HG02798 (cell line): ENCODE measurements at regions not wholly inside any gene's neighbourhood (a gene's known extent, or its start where the extent isn't known, plus 50 kb on each side); places are given as distances from the start of the nearest gene placed in this dataset.
"Not testable (repeated sequence)": the region's sequence is repeated elsewhere in the genome, so short reads cannot be mapped to it uniquely, and the experiment has no call there.

Experiments
- ATAC-seq: cut with Tn5 transposase; IDR thresholded peaks from one replicate; pipeline ENCODE4 v1.9.1; 2021; ENCODE audit warnings: mild to moderate bottlenecking; ENCODE audit not compliant: unreplicated experiment, poor library complexity

DNA sequence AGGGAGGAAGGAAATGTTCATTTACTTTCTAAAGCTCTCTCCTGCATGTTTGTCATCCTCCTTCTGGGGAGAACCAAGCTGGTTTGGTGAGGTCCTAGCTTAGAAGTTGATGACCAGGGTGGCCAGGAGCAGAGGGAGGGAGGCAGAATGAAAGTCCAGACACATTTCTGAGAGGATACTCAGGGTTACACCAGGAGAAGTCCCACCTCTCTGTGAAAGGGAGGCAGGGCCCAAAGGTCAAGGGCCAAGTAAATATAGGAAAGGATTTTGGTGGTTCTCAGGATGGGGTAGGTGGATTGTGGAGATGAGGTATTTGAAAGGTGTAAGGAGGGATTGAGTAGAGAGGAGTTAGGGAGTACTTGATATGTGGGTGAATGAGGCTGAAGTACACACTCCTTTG lies 58.0 kb upstream of the FBXO11 start:
- no peak for ATAC-seq

DNA sequence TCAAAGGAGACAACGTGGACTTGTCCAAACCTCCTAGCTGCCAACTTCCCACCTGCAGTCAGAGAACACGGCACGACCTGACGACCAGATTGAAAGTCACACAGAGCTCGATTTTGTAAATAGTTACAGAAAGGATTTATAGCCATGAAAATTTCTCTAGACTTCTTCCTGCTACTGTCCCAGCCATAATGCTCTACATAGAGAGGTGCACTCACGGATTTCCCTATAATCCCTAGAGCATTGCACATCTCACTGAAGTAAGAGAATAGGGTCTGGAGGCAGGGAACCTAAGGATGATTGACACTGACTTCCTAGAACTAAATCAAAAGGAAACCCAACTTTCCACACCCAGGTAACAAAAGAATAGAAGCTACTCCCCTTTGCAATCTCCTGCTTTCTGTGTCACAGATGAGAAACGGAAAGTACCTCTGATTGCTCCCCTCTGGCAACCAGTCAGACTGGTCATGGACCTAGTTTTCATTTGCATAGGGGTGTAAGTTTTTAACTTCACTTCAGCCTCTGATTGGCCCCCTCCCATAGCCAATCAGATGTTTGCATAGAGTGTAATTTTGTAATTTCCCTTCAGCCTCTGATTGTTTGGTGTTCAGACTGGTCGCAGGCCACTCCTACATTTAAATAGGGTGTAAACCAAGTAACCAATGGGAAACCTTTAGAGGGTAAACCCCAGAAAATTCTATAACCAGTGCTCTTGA lies 58.6 kb upstream of the FBXO11 start:
- ATAC-seq, result no peak

DNA sequence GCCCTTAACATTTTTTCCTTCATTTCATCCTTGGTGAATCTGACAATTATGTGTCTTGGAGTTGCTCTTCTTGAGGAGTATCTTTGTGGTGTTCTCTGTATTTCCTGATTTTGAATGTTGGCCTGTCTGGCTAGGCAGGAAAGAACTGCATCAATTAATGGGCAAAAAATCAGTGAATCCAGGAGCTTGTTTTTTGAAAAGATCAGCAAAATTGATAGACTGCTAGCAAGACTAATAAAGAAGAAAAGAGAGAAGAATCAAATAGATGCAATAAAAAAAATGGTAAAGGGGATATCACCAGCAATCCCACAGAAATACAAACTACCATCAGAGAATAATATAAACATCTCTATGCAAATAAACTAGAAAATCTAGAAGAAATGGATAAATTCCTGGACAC lies 70.4 kb upstream of the FBXO11 start:
- not testable (repeated sequence) for ATAC-seq

DNA sequence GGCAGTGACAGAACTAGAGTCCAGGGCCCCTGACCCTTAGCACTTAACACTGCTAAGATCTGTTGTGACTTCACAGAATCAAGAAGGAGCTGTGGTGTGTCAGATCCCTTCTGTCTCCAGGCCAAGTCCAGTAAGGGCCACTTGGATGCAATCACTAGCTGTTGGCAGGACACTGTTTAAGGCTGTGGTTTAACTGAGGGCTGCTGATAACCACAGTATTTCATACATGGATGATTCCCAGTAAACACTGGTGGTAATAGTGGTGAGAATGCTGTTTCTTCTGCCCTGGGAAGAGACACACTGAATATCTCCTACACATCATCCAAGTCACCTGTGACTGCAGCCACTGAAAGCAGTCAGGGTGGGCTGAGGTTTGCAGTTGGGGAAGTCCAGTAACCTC lies 77.7 kb upstream of the FBXO11 start:
- ATAC-seq, result no peak

DNA sequence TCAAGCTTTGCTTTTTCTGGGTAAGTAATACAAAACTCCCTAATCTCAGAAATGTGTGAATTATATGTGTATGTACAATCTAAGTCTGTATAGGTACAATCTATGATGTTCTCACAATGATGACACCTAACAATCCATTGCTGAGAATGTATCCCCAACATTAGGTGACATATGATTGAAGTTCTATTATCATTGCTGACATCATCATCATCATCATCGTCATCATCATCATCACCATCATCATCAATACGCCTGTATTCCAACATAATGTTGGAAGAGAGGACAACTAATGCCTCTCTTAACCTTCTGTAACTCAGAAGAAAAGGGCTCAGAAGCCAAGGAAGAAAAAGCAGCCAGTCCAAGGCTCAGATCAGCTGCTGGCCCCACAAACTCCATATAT lies 84.2 kb upstream of the FBXO11 start:
- ATAC-seq, result no peak

DNA sequence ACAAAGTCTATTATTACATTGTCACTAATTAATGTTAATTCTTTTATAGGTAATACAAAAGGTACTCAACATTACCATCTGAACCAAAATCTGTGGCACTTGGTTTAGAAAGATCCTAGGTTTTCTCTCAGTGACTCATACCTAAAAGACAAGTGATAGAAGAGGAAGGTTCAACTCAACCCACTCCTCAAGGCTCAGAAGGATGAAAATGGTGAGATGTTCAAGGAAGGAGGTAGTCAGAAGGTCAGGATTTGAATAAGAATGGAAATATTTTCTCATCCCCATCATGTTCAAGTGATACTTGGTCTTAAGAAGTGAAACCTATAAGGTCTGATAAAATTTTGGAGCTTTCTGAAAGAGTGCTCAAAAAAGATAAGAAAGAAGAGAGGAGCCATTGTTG lies 86.4 kb upstream of the FBXO11 start:
- ATAC-seq, result no peak

DNA sequence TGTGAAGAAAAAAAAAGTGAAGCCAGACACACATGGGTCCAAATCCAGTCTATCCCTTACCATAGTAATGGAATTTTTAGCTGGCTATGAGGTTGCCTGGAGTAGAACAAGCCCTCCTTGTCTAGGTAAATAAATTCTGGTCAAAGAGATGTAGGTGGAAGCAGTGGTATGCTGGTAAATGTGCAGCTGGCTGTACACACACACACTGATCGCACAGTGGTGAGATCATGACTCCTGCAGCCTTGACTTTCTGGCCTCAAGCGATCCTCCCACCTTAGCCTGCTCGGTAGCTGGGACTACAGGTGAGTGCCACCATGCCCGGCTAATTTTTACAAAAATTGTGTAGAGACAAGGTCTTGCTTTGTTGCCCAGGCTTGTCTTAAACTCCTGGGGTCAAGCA lies 90.5 kb upstream of the FBXO11 start:
- ATAC-seq, result no peak

DNA sequence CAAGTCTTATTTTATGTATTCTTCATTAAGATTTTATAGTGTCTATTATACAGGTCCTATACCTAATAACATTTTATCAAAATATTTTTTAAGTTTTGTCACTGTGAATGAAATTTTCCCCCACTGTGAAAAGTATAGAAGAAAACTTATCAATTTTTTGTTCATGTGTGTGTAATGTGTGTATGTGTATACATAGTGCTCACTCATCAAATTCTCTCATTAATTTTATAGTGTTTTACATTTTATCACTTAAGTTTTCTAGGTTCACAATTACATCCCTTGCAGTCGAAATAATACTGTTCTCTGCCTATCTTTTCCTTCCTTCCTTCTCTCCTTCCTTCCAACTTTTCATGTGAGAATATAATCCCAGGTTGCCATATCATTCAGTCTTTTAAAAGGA lies 93.2 kb upstream of the FBXO11 start:
- no peak for ATAC-seq

DNA sequence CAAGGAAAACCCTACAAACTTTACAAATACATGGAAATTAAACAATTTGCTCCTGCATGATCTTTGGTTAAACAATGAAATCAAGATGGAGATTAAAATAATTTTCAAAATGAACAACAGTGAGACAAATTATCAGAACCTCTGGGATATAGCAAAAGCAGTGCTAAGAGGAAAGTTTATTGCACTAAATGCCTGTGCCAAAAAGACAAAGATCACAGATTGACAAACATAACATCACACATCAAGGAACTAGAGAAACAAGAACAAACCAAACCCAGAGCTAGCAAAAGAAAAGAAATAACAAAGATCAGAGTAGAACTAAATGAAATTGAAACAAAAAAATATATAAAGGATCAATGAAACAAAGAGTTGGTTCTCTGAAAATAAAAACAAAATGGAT lies 95.2 kb upstream of the FBXO11 start:
- ATAC-seq, result no peak

DNA sequence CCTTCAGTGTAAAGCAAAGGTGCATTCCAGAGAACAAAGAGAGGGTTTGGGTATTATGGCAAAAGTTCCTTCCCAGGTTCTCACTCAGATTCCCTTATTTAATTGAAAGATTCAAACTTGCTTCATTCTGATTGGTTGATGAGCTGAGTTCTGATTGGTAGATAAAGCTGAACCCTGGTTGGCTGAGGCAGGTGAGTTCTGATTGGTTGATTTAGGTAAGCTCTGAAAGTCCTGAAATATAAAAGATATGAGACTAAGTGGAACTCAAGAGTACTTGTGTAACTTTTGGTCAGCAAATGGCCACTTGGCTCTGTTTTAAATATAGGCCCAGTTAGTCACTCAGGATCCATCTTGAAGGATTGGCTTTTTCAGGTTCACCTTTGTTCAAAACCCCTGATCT lies 99.8 kb upstream of the FBXO11 start:
- no peak for ATAC-seq

DNA sequence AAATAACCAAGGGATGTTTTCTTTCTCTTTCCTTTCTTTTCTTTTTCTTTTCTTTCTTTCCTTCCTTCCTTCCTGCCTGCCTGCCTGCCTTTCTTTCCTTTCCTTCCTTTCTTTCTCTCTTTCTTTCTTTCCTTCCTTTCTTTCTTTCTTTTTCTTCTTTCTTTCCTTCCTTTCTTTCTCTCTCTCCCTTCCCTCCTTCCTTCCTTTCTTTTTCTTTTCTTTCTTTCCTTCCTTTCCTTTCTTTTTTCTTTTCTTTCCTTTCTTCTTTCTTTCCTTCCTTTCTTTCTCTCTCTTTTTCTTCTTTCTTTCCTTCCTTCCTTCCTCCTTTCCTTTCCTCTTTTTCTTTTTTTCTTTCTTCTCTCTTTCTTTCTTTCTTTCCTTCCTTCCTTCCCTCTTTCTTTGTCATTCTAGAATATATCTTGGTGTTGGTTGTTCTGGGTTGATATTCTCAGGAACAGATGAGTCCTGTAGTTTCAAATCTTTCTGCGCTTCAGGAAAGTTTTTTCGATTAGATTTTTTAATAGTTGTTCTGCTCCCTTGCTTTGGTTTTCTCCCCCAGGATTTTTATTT lies 101.5 kb upstream of the FBXO11 start:
- no peak for ATAC-seq

DNA sequence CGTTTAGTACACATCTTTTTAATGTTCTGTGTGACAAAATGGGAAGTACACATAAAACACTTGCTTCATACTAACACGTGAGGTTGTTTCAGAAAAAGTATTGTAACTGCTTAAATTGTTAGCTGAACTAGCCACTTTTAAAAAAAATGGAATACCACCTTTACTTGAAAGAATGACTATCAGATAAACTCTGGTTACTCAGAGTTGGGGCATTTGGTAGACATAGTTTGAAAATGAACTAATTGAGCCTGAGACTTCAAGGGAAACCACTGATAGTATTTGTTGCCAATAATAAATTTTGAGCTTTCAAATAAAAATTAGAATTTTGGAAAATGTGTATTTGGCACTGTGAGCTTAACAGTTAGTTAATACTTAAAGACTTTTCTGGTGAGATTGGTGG lies 103.0 kb upstream of the FBXO11 start:
- no peak for ATAC-seq

DNA sequence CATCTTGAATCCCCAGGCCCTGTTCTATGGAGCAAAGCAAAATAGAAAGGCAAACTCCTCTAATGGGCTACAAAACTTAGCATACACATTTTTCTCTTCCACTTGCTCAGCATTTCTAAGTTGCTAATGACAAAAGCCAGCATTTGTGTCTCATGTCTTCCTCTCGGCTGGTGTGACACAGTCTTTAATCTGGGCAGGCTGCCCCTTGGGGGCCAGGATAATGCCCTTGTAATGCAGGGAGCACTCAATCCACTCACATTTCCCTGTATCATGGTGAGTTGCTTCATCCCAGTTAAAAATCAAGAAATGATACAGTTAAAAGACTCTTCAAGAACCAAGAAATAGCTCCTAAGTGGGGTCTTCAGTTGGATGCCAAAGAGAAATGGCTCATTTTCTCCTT lies 109.1 kb upstream of the FBXO11 start:
- no peak for ATAC-seq

DNA sequence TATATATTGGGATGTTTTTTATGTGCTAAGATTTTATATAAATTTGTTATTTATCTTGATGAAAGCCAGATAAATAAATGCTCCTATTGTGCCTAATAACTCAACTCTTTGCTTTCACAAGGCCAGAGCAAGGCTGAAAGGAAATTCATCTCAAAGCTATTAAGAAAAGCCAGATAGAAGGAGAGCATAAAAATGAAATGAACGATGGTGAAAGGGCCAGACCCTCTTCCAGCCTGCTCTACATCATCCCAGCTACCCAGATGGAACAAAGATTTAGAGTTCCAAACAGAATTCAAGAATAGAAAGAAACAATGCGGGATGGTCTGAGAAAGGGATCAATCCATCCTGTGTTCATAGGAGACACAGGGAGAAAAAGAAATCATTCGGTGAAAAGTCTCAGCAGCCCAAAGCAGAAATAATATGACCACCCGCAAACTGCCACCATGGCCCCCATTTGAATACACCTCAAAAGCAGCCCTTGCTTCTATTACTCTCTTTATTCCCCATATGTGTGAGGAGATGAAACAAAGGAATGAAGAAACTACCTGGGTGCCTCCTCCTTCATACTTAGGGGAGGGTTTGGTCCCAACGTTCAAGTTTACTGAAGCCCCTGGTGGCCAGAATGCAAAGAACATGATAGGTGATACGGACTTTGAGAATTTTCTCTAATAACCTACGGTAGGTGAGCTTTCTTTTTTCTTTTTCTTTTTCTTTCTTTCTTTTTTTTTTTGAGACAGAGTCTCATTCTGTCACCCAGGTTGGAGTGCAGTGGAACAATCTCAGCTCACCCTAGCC lies 110.1 kb upstream of the FBXO11 start:
- no peak for ATAC-seq

DNA sequence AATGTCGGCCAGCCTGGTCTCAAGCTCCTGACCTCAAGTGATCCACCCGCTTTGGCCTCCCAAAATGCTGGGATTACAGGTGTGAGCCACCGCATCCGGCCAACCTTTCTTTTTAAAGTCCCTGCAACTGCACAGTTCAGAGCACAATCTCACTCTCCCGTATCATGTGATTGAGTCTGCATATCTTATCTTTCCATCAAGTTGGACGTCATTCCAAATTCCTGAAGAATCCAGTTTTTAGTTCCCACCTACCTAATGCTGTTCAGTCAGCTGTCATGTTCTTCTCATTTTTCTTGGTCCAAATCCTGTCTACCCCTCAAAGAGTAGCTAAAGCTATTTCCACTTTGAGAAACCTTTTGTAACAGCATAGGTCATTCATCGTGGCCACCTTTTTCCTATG lies 110.8 kb upstream of the FBXO11 start:
- no peak for ATAC-seq

DNA sequence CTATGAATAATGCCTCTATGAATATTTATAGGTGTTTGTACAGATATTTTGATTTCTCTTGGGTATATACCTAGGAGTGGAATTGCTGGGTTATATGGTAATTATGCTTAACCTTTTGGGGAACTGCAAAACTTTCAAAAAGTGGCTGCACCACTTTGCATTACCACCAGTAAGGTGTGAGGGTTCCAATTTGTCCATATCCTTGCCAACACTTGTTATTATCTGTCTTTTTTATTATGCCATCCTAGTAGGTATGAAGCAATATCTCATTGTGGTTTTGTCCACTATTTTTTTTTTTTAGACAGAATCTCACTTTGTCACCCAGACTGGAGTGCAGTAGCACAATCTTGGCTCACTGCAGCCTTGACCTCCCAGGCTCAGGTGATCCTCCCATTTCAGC lies 112.2 kb upstream of the FBXO11 start:
- ATAC-seq, result no peak

DNA sequence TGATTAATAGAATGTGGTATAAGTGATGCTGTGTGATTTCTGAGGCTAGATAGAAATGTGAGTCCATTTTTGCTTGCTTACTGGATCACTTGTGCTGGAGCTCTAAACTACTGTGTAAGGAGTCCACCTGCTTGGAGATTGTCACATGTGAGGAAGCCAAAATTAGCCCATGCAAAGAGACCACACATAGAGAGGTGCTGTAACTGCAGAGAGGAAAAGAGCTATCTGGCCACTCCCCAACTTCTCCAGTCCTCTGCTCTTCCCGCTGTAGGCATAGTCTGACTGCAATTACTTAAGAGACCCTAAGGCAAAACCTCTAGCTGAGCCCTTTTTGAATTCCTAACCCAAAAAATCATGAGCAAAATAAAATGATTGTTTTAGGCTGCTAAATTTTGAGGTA lies 120.6 kb upstream of the FBXO11 start:
- no peak for ATAC-seq

DNA sequence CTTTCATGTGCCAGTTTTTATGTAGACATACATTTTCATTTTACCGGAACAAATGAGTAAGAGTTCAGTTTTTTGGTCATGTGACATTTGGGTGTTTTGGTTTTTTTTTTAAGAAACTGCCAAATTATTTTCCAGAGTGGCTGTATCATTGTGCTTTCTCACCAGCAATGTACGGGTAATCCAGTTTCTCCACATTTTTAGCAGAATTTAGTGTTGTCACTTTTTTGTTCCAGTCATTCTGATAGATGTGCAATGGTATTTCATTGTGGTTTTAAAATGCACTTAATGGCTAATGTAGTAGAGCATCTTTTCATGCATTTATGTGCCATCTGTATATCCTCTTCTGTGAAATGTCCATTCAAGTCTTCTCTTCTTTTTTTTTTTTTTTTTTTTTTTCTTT lies 126.5 kb upstream of the FBXO11 start:
- ATAC-seq, result no peak

DNA sequence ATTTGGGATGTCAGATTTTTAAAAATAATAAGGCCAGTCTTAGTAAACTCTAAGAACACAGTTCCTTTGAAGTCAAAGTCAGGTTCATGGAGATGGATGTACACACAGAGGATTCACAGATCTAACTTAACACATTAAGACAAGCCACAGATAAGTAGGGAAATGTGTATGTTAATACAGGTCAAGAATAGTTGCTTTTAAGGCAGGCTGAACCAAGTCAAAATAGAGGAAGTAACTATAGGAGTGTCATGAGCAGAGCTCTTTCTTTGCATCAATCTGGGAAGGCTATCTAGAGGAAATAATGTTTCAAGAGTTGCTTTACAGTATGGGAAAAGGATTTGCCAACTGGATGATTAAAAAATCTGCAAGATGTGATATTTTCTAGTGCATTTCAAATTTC lies 128.0 kb upstream of the FBXO11 start:
- ATAC-seq, result no peak

DNA sequence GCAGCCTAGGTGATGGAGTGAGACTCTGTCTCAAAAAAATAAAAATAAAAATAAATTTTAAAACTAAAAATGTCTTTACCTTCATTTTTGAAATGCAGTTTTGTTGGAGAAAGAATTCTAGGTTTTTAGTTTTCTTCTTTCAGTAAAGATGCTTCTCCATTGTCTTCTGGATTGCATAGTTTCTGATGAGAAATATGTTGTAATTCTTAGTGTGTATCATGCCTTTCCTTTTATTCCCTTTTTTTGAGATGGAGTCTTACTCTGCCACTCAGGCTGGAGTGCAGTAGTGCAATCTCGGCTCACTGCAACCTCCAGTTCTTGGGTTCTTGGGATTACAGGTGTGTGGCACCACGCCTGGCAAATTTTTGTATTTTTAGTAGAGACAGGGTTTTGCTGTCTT lies 130.0 kb upstream of the FBXO11 start:
- no peak for ATAC-seq

DNA sequence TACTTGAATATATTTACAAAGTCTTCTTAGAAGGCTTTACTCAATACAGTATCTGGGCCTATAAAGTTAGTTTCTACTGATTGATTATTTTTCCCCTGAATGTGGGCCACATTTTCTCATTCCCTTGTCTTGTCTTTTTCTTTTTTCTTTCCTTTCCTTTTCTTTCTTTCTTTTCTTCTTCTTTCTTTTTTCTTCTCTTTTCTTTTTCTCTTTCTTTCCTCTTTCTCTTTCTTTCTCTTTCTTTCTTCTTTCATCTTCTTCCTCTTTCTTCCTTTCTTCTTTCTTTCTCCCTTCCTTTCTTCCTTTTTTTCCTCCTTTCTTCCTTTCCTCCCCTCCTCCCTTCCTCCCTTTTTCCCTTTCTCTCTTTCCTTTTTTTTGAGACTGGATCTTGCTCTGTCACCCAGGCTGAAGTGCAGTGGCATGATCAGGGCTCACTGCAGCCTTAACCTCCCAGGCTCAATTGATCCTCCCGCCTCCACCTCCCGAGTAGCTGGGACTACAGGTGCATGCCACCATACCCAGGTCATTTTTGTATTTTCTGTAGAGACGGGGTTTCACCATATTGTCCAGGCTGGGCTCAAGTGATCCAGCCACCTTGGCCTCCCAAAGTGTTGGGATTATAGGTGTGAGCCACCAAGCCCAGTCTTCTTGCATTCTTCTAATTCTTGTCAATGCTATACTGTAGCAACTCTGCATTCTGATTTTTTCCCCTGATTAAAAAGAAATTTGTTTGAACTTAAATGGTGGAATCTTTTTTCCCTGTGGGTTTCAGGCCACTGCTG lies 133.1 kb upstream of the FBXO11 start:
- no peak for ATAC-seq
